Amygdala (tissue), 56 donors: ENCODE measurements at regions not wholly inside any gene's neighbourhood (a gene's known extent, or its start where the extent isn't known, plus 50 kb on each side); places are given as distances from the start of the nearest gene placed in this dataset.

Experiments used
- DNase-seq, 56 donors: peaks; one replicate each; lab custom pipeline; 2025; lab: John Stamatoyannopoulos, UW

GRCh38 chr12:76611533-76611932 is 52.0 kb upstream of the OSBPL8 start:
- peak in 1 of 56 donors; percentile 1 for DNase-seq

DNA sequence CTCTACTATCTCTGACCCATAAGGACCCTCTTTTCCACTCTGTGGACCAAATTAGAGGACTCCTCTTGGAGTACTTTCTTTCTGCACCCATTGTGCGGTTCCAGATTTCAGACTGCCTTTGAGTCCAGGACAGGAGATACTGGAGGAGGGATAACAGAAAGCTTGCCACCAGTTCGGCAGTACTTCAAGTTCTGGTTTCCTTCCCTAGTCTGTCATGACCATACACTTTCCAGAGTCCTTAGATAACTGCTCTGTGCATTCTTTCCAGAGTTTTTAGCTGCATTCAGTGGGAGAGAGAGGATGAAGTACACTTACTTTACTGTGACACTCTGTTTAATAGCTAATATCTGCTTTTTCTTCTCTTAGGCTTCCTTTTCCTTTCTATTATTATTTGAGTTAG is 54.8 kb upstream of the OSBPL8 start:
- DNase-seq: no peak

GRCh38 chr12:76618031-76618430 is 58.5 kb upstream of the OSBPL8 start:
- DNase-seq: no peak

- peak in 45 of 56 donors; percentile 0 to 81 (median 20) for DNase-seq
Measured at GRCh38 chr12:76621582-76622024, 62.0 kb upstream of the OSBPL8 start.

DNA sequence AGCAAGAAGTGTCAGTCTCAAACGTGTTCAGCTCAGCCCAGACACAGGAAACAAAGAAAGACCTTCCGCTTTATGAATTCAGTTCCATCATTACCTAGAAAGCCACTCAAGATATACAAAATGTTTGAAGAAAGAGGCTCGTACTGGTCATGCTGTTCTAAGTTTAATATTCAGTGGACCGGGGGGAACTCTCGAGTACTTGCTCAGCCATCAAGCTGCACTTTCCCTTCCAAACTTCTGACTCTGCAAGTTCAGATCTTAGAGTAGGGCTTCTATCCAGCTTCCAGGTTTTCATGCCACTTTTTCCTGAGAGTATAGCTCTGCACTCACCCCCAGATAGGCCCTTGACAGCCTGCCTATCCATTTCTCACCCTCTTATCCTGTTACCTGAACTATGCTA is 62.8 kb upstream of the OSBPL8 start:
- no peak for DNase-seq

- DNase-seq: no peak
Measured at GRCh38 chr12:76622915-76623314, 63.3 kb upstream of the OSBPL8 start.

DNA sequence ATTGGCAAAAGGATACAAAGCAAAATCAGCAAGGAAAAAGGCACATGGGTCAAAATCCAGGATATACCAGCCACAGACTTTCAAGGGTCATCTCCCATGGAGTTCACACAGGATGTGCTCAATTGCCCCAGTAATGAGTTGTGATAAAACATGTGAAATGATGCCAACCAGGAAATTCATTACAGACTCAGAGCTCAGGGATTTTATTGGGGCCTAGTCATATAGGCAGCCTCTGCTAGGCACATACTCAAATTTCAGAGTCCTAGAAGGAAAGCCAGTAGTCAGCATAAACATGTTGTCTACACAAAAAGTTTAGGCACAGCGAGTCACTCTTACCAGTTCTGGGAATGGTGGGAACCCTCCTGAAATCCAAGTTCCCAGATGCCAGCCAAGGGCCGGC is 64.4 kb upstream of the OSBPL8 start:
- no peak for DNase-seq

DNA sequence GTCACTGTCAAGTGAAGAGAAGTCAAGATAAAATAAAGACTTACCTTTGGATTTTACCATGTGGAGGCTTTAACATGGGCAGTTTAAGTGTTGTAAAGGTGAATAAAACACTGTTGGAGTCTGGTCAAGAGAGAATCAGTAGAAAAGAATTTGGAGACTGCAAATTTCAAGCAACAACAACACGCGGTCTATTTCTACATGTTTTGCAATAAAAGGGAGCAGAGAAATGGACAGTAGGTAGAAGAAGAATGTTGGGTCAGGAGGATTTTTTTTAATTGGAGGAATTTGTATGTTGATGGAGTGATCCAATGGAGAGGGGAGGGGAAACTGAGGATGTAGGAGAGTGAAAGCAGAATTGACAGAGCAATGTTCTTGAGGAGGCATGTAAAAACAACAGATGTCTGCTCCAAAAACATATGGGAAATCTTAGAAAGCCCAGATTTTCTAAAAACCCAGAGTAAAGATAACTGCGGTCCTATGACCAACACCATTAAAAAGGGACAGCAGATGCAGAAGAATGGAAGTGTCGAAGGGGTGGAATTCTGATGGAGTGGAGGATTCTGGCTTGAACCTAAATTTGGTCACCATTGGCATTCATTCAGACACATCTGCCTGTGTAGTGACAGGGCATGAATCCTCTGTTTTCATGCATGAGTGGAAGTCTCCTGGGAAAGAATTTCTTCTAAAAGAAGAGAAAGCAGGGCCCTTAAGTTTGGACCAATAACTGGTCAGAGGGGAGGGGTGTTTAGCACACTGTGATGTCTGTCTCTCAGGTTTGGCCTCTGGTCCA is 68.0 kb upstream of the OSBPL8 start:
- DNase-seq: peak in 1 of 56 donors; percentile 3

DNA sequence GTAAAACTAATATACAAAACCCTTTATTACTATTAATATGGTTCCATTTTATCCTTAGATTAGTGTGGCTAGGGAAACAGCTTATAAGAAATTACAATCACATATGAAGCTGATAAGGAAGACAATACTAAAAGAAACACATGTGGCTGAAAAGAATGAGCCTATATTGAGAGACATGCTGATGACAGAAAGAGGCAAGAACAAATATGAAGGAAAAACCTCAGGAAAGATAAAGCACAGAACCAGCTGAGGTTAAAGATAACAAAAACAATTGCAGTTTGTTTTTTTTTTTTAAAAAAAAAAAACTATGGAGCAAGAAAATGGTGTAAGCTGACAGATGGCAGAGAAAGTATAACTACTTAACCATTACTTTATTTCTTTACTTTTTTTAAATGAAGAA is 69.2 kb upstream of the OSBPL8 start:
- no peak for DNase-seq

GRCh38 chr12:76631741-76632140 is 72.2 kb upstream of the OSBPL8 start:
- DNase-seq: no peak

DNA sequence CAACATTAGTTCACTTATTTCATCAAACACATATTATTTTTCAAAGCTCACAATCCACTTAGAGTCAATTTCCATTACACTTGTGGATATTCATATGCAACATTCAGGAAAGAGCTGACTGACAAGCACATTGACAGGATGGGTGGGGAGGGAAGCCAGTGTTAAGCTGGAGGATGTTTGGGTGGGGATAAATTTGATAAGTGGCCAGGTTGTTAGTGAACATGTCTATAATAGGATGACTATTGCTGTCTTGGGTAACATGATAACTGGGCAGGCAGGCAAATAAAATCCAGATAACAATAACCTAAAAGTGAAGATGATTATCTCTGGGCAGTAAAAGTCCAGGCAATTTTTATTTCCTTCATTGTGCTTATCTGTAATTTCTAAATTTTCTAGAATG is 73.8 kb upstream of the OSBPL8 start:
- no peak for DNase-seq

GRCh38 chr12:76634133-76634532 is 74.6 kb upstream of the OSBPL8 start:
- no peak for DNase-seq

GRCh38 chr12:76636121-76636692 is 76.6 kb upstream of the OSBPL8 start:
- no peak for DNase-seq

GRCh38 chr12:76637807-76638206 is 78.2 kb upstream of the OSBPL8 start:
- no peak for DNase-seq

- no peak for DNase-seq
Measured at GRCh38 chr12:76639646-76640045, 80.1 kb upstream of the OSBPL8 start.

DNA sequence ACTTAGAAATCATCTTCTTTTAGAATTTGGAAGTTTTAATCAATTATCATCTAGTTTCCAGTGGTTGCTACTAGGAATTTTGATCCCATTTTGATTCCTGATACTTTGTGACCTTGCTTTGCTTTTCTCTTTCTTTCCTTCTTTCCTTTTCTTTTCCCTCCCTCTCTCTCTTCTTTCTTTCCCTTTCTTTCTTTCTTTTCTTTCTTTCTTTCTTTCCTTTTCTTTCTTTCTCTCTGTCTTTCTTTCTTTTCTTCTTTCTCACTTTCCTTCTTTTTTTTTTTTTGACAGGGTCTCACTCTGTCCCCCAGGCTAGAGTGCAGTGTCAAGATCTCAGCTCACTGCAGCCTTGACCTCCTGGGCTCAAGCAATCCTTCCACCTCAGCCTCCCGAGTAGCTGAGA is 81.5 kb upstream of the OSBPL8 start:
- DNase-seq: no peak

- no peak for DNase-seq
Measured at GRCh38 chr12:76641961-76642360, 82.4 kb upstream of the OSBPL8 start.

DNA sequence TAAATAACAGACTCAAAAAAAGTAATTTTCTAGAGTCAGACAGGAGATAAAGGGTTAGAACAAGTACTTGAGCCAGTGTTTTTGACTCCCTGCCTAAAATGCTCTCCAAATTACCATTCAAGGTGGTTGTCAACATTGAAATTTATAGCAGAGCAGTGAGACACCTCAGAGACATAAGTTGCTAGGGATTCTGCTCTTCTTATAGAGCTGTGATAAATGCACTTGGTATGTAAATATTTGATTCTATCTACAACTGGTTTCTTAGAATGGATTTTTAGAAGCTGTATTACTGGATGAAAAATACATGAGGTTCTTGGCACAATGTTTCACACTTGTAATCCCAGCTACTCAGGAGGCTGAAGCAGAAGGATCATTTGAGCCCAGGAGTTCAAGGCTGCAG is 83.9 kb upstream of the OSBPL8 start:
- no peak for DNase-seq

DNA sequence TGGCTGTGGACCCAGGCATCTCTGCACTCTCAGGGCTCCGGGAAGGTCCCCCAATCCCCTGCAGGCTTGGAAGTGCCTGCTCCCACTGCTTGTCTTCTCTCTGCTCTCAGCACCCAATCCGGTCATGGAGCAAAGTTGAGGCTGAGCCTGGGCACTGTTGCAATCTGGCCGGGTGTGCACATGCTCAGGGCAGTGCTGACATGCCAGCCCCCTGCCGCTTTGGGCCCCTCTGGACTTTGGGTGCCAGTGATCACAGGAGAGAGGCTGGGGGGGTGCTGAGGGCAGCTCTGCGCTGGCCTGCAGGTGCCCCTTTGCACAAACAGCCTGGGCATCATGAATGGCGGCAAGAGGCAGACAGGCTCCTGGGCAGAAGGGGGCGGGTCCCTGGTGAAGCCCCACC is 85.4 kb upstream of the OSBPL8 start:
- no peak for DNase-seq

- DNase-seq: no peak
Measured at GRCh38 chr12:76645934-76646333, 86.4 kb upstream of the OSBPL8 start.

DNA sequence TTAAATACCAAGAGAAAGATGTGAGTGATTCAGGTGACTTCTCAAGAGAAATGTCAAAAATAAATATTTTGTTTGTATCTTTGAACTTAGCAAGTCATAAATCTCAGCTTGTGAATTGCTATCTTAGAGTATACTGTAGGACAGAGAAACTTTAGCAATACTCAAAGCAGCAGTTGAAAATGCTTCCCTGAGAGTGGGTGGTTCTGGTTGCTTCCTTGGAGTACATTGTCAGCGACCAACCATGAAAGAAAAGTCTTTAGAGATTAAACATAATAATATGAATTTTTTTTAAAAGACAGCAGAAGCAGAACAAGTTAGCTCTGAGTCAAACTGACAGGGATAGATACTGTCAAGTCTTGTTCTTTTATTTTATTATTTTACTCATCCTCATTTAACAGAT is 86.8 kb upstream of the OSBPL8 start:
- DNase-seq: no peak

DNA sequence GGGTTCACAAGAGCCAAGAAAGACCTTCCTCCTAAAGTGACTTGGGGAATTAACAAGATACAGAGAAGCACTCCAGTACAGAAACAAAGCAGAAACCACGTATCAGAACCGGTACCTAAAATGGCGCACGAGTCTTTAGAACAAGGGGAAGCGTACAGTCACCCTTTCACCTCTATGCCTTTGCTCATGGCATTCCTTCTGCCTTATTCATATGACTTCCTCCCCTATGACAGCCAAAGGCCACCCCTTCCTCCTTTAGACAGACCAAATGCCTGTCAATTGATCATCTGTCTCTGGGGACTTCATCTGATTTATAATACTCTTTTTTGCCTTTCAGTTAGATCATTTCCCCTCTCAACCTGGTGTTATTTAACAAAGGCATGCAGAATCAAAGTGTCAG is 89.5 kb upstream of the OSBPL8 start:
- no peak for DNase-seq
